ENCODE measurements at regions not wholly inside any gene's neighbourhood (a gene's known extent, or its start where the extent isn't known, plus 50 kb on each side); places are given as distances from the start of the nearest gene placed in this dataset.

- TF ChIP-seq POLR2A (IDR thresholded peaks at IDR 0.05) = no peak
- TF ChIP-seq, protein P1, sequence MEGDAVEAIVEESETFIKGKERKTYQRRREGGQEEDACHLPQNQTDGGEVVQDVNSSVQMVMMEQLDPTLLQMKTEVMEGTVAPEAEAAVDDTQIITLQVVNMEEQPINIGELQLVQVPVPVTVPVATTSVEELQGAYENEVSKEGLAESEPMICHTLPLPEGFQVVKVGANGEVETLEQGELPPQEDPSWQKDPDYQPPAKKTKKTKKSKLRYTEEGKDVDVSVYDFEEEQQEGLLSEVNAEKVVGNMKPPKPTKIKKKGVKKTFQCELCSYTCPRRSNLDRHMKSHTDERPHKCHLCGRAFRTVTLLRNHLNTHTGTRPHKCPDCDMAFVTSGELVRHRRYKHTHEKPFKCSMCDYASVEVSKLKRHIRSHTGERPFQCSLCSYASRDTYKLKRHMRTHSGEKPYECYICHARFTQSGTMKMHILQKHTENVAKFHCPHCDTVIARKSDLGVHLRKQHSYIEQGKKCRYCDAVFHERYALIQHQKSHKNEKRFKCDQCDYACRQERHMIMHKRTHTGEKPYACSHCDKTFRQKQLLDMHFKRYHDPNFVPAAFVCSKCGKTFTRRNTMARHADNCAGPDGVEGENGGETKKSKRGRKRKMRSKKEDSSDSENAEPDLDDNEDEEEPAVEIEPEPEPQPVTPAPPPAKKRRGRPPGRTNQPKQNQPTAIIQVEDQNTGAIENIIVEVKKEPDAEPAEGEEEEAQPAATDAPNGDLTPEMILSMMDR (IDR thresholded peaks at IDR 0.05) = no peak
Observed at GRCh38 chr16:65641049-65641761, 519.3 kb upstream of the CDH11 start.
